ENCODE measurements at regions not wholly inside any gene's neighbourhood (a gene's known extent, or its start where the extent isn't known, plus 50 kb on each side); places are given as distances from the start of the nearest gene placed in this dataset.

DNA sequence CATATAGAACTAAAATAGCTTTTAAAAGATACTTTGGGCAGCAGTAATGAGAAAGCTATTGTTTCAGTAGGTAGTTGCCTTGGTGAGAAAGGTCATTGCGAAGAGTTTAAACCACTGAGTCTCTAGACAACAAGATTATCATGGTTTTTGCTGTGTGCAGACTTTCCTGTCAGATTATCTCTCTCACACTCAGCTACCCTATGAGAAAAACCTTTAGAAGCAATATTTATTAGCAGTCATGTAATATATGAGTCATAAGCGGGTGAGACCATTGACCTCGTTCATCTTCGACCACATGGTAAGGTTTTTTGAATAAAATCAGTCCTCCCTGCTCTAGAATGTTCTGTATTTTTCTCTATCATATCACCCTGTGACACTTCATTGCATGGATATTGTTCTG lies 59.9 kb downstream of the GPR65 start:
- WGBS (ENCODE audit: insufficient coverage): 100% methylated on average over 1 of the region's 4 CpGs
- H3K4me3 Mint-ChIP-seq: no peak overlapping the region
- H3K79me2 ChIP-seq (ENCODE audit: insufficient read depth, low read length): no peaks in the 10 kb centered on the region
- H3K36me3 ChIP-seq (replicated peaks in 1 of 2; ENCODE audit: control insufficient read depth in 1 of 2, insufficient read depth in 2 of 2, low read length in 2 of 2): no peaks in the 10 kb centered on the region
- DNase-seq: no peak
- peaks cover 2 to 8% of the 10 kb centered on the region in 2 donors for H3K27me3 ChIP-seq (ENCODE audit: control insufficient read depth in 2 of 2, insufficient read depth in 2 of 2, low read length in 2 of 2)
- no peak overlapping the region for H3K27ac ChIP-seq (ENCODE audit: low read depth in 1 of 2, low read length in 2 of 2)
- no peaks in the 10 kb centered on the region for H4K20me1 ChIP-seq (ENCODE audit: insufficient read depth, low read length)
- H3K4me1 ChIP-seq (ENCODE audit: control insufficient read depth in 1 of 2, insufficient read depth in 2 of 2, low read length in 2 of 2): no peaks in the 10 kb centered on the region
- H3K4me3 ChIP-seq (replicated peaks in 1 of 3; ENCODE audit: low read depth in 2 of 3, low read length in 3 of 3): no peak overlapping the region
- intact Hi-C loops (cut with micrococcal nuclease): loop anchor here in 1 of 2 donors (10.0 kb wide), 1 partner anchor 50 kb away; no protein-coding TSS in a partner anchor
- H3K4me2 ChIP-seq (replicated peaks; ENCODE audit: extremely low read depth, low read length, poor library complexity, severe bottlenecking): no peak overlapping the region
- H3K9ac ChIP-seq (ENCODE audit: insufficient read depth, low read length, poor library complexity, severe bottlenecking): no peak overlapping the region
- H2AFZ ChIP-seq (ENCODE audit: insufficient read depth, low read depth, low read length, poor library complexity, severe bottlenecking): no peak overlapping the region
- peaks cover 7 to 13% of the 10 kb centered on the region in 2 donors for H3K9me3 ChIP-seq (replicated peaks in 1 of 2; ENCODE audit: control insufficient read depth in 1 of 2, insufficient read depth in 1 of 2, low read length in 2 of 2)
- H3K27me3 Mint-ChIP-seq (ENCODE audit: low read depth in 3 of 3): peaks cover 13 to 19% (median 13%) of the 10 kb centered on the region in 3 donors
- H3K36me3 Mint-ChIP-seq: peaks cover 3 to 5% of the 10 kb centered on the region in 2 donors
- no peaks in the 10 kb centered on the region for H3K4me1 Mint-ChIP-seq
- peaks cover 15 to 27% (median 17%) of the 10 kb centered on the region in 7 donors for H3K9me3 Mint-ChIP-seq
- TF ChIP-seq CTCF (IDR thresholded peaks at IDR 0.05): no peak
- no peak overlapping the region for H3K27ac Mint-ChIP-seq

DNA sequence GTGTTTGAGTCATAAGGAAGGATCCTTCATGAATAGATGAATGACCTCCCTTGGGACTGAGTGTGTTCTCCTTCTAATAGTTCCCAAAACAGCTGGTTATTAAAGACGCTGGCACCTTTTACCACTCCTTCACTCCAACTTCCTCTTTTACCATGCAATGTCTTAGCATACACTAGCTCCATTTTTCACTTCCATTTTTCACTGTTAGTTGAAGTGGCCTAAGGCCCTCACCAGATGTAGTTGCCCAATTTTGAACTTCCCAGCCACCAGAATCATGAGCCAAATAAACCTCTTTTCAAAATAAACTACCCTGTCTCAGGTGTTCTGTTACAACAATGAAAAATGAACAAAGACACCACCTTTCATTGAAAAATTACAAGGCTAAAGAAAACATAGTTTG lies 64.7 kb downstream of the GPR65 start:
- H2AFZ ChIP-seq (ENCODE audit: insufficient read depth, low read depth, low read length, poor library complexity, severe bottlenecking): no peak overlapping the region
- H3K27me3 ChIP-seq (ENCODE audit: control insufficient read depth in 2 of 2, insufficient read depth in 2 of 2, low read length in 2 of 2): peaks cover 0 to 2% of the 10 kb centered on the region in 2 donors
- H3K36me3 Mint-ChIP-seq: peaks cover 2 to 11% of the 10 kb centered on the region in 2 donors
- H3K27ac Mint-ChIP-seq: peak overlapping the region in 5 of 7 donors; percentile 5 to 70 (median 55)
- peak in 2 of 3 donors; percentile 29 to 57 for DNase-seq
- no peaks in the 10 kb centered on the region for H3K36me3 ChIP-seq (replicated peaks in 1 of 2; ENCODE audit: control insufficient read depth in 1 of 2, insufficient read depth in 2 of 2, low read length in 2 of 2)
- H3K4me3 Mint-ChIP-seq: no peak overlapping the region
- no peak for TF ChIP-seq CTCF (IDR thresholded peaks at IDR 0.05)
- intact Hi-C loops (cut with micrococcal nuclease): loop anchor here in 1 of 2 donors (10.0 kb wide), 1 partner anchor 55 kb away; no protein-coding TSS in a partner anchor
- H4K20me1 ChIP-seq (ENCODE audit: insufficient read depth, low read length): no peaks in the 10 kb centered on the region
- peaks cover 10 to 39% of the 10 kb centered on the region in 2 donors for H3K9me3 ChIP-seq (replicated peaks in 1 of 2; ENCODE audit: control insufficient read depth in 1 of 2, insufficient read depth in 1 of 2, low read length in 2 of 2)
- H3K27me3 Mint-ChIP-seq (ENCODE audit: low read depth in 3 of 3): peaks cover 5 to 13% (median 5%) of the 10 kb centered on the region in 3 donors
- no peak overlapping the region for H3K4me3 ChIP-seq (replicated peaks in 1 of 3; ENCODE audit: low read depth in 2 of 3, low read length in 3 of 3)
- H3K79me2 ChIP-seq (ENCODE audit: insufficient read depth, low read length): no peaks in the 10 kb centered on the region
- H3K9ac ChIP-seq (ENCODE audit: insufficient read depth, low read length, poor library complexity, severe bottlenecking): no peak overlapping the region
- no peaks in the 10 kb centered on the region for H3K4me1 Mint-ChIP-seq
- WGBS (ENCODE audit: insufficient coverage): 0% methylated on average over 1 of the region's 1 CpG
- H3K9me3 Mint-ChIP-seq: peaks cover 25 to 50% (median 36%) of the 10 kb centered on the region in 7 donors
- H3K27ac ChIP-seq (ENCODE audit: low read depth in 1 of 2, low read length in 2 of 2): peak overlapping the region in 1 of 2 donors; percentile 37
- no peak overlapping the region for H3K4me2 ChIP-seq (replicated peaks; ENCODE audit: extremely low read depth, low read length, poor library complexity, severe bottlenecking)
- no peaks in the 10 kb centered on the region for H3K4me1 ChIP-seq (ENCODE audit: control insufficient read depth in 1 of 2, insufficient read depth in 2 of 2, low read length in 2 of 2)

All from CD14-positive monocyte (primary cell).